ENCODE measurements at regions not wholly inside any gene's neighbourhood (a gene's known extent, or its start where the extent isn't known, plus 50 kb on each side); places are given as distances from the start of the nearest gene placed in this dataset.

- no peak overlapping the region for H3K4me3 ChIP-seq (replicated peaks in 1 of 4; ENCODE audit: control extremely low read depth in 1 of 4, insufficient read depth in 1 of 4, low read depth in 3 of 4, low read length in 4 of 4)
- no peak overlapping the region for H3K27ac ChIP-seq (ENCODE audit: insufficient read depth, low read length)
- no peak overlapping the region for H3K4me2 ChIP-seq (ENCODE audit: extremely low read depth, insufficient read depth, low read length)
- no peaks in the 10 kb centered on the region for H3K27me3 ChIP-seq (ENCODE audit: control insufficient read depth, insufficient read depth, low read length)
- TF ChIP-seq CTCF (conservative IDR thresholded peaks at IDR 0.05 in 1 of 2, IDR thresholded peaks at IDR 0.05 in 1 of 2; ENCODE audit: low read depth in 1 of 2, low read length in 2 of 2) (no peak), EZH2 (IDR thresholded peaks at IDR 0.05; ENCODE audit: low read length, missing control alignments) (no peak)
- H4K20me1 ChIP-seq (ENCODE audit: control insufficient read depth, extremely low read depth, insufficient read depth, low read length), result no peaks in the 10 kb centered on the region
- DNase-seq (ENCODE audit: low read depth in 2 of 2), result peak; percentile 55
- no peaks in the 10 kb centered on the region for H3K36me3 ChIP-seq (ENCODE audit: control insufficient read depth, insufficient read depth, low read length)
- no peaks in the 10 kb centered on the region for H3K79me2 ChIP-seq (ENCODE audit: control insufficient read depth, insufficient read depth, low read length)
- H3K9me3 ChIP-seq (ENCODE audit: control insufficient read depth, insufficient read depth, low read depth, low read length), result no peaks in the 10 kb centered on the region
- H2AFZ ChIP-seq (ENCODE audit: low read length), result no peak overlapping the region
- no peaks in the 10 kb centered on the region for H3K4me1 ChIP-seq (ENCODE audit: control insufficient read depth, extremely low read depth, insufficient read depth, low read length)
- no peak overlapping the region for H3K9ac ChIP-seq (ENCODE audit: insufficient read depth, low read length)
Measured at GRCh38 chr5:88515881-88516819, 247.5 kb upstream of the TMEM161B start.

- H3K4me2 ChIP-seq (ENCODE audit: extremely low read depth, insufficient read depth, low read length), result no peak overlapping the region
- no peaks in the 10 kb centered on the region for H3K27me3 ChIP-seq (ENCODE audit: control insufficient read depth, insufficient read depth, low read length)
- no peaks in the 10 kb centered on the region for H3K4me1 ChIP-seq (ENCODE audit: control insufficient read depth, extremely low read depth, insufficient read depth, low read length)
- H4K20me1 ChIP-seq (ENCODE audit: control insufficient read depth, extremely low read depth, insufficient read depth, low read length), result no peaks in the 10 kb centered on the region
- no peaks in the 10 kb centered on the region for H3K9me3 ChIP-seq (ENCODE audit: control insufficient read depth, insufficient read depth, low read depth, low read length)
- no peak overlapping the region for H3K4me3 ChIP-seq (replicated peaks in 1 of 4; ENCODE audit: control extremely low read depth in 1 of 4, insufficient read depth in 1 of 4, low read depth in 3 of 4, low read length in 4 of 4)
- H3K9ac ChIP-seq (ENCODE audit: insufficient read depth, low read length), result no peak overlapping the region
- no peak overlapping the region for H2AFZ ChIP-seq (ENCODE audit: low read length)
- no peak overlapping the region for H3K27ac ChIP-seq (ENCODE audit: insufficient read depth, low read length)
- H3K79me2 ChIP-seq (ENCODE audit: control insufficient read depth, insufficient read depth, low read length), result no peaks in the 10 kb centered on the region
- no peak for TF ChIP-seq EZH2 (IDR thresholded peaks at IDR 0.05; ENCODE audit: low read length, missing control alignments)
- no peak for TF ChIP-seq CTCF (conservative IDR thresholded peaks at IDR 0.05 in 1 of 2, IDR thresholded peaks at IDR 0.05 in 1 of 2; ENCODE audit: low read depth in 1 of 2, low read length in 2 of 2)
- no peak for DNase-seq (ENCODE audit: low read depth in 2 of 2)
- H3K36me3 ChIP-seq (ENCODE audit: control insufficient read depth, insufficient read depth, low read length), result no peaks in the 10 kb centered on the region
Measured at GRCh38 chr5:88515068-88515467, 246.4 kb upstream of the TMEM161B start.

- H3K27me3 ChIP-seq (ENCODE audit: control insufficient read depth, insufficient read depth, low read length), result no peaks in the 10 kb centered on the region
- no peak overlapping the region for H3K4me2 ChIP-seq (ENCODE audit: extremely low read depth, insufficient read depth, low read length)
- no peaks in the 10 kb centered on the region for H4K20me1 ChIP-seq (ENCODE audit: control insufficient read depth, extremely low read depth, insufficient read depth, low read length)
- no peak overlapping the region for H2AFZ ChIP-seq (ENCODE audit: low read length)
- no peaks in the 10 kb centered on the region for H3K79me2 ChIP-seq (ENCODE audit: control insufficient read depth, insufficient read depth, low read length)
- H3K9me3 ChIP-seq (ENCODE audit: control insufficient read depth, insufficient read depth, low read depth, low read length), result no peaks in the 10 kb centered on the region
- no peak for DNase-seq (ENCODE audit: low read depth in 2 of 2)
- no peak overlapping the region for H3K9ac ChIP-seq (ENCODE audit: insufficient read depth, low read length)
- no peak overlapping the region for H3K4me3 ChIP-seq (replicated peaks in 1 of 4; ENCODE audit: control extremely low read depth in 1 of 4, insufficient read depth in 1 of 4, low read depth in 3 of 4, low read length in 4 of 4)
- H3K4me1 ChIP-seq (ENCODE audit: control insufficient read depth, extremely low read depth, insufficient read depth, low read length), result no peaks in the 10 kb centered on the region
- TF ChIP-seq EZH2 (IDR thresholded peaks at IDR 0.05; ENCODE audit: low read length, missing control alignments) (no peak), CTCF (conservative IDR thresholded peaks at IDR 0.05 in 1 of 2, IDR thresholded peaks at IDR 0.05 in 1 of 2; ENCODE audit: low read depth in 1 of 2, low read length in 2 of 2) (no peak)
- H3K27ac ChIP-seq (ENCODE audit: insufficient read depth, low read length), result no peak overlapping the region
- no peaks in the 10 kb centered on the region for H3K36me3 ChIP-seq (ENCODE audit: control insufficient read depth, insufficient read depth, low read length)
Measured at GRCh38 chr5:88509403-88509802, 240.8 kb upstream of the TMEM161B start.

Data from fibroblast of lung (primary cell).